ENCODE measurements at regions not wholly inside any gene's neighbourhood (a gene's known extent, or its start where the extent isn't known, plus 50 kb on each side); places are given as distances from the start of the nearest gene placed in this dataset.

GRCh38 chr1:81021134-81021533 is 779.6 kb upstream of the ADGRL2 start:
- H3K27me3 Mint-ChIP-seq (ENCODE audit: low read depth), result no peaks in the 10 kb centered on the region
- no peak overlapping the region for H3K4me3 Mint-ChIP-seq

GRCh38 chr1:81020506-81020905 is 780.2 kb upstream of the ADGRL2 start:
- Mint-ChIP-seq H3K4me1 (ENCODE audit: low read depth) (no peaks in the 10 kb centered on the region), H3K27me3 (ENCODE audit: low read depth) (no peaks in the 10 kb centered on the region), H3K4me3 (no peak overlapping the region), H3K9me3 (peaks cover 4% of the 10 kb centered on the region), H3K27ac (no peak overlapping the region), H3K36me3 (ENCODE audit: low read depth) (no peaks in the 10 kb centered on the region)

More at GRCh38 chr1:81021134-81021533, 779.6 kb upstream of the ADGRL2 start:
- Mint-ChIP-seq H3K9me3 (peaks cover 4% of the 10 kb centered on the region), H3K27ac (no peak overlapping the region), H3K4me1 (ENCODE audit: low read depth) (no peaks in the 10 kb centered on the region), H3K36me3 (ENCODE audit: low read depth) (no peaks in the 10 kb centered on the region)

- no peak overlapping the region for H3K4me3 Mint-ChIP-seq
- no peaks in the 10 kb centered on the region for H3K36me3 Mint-ChIP-seq (ENCODE audit: low read depth)
- no peak overlapping the region for H3K27ac Mint-ChIP-seq
- peaks cover 9% of the 10 kb centered on the region for H3K9me3 Mint-ChIP-seq
- H3K27me3 Mint-ChIP-seq (ENCODE audit: low read depth), result no peaks in the 10 kb centered on the region
- H3K4me1 Mint-ChIP-seq (ENCODE audit: low read depth), result no peaks in the 10 kb centered on the region
Observed at GRCh38 chr1:81010126-81010525, 790.6 kb upstream of the ADGRL2 start.

- Mint-ChIP-seq H3K4me1 (ENCODE audit: low read depth) (no peaks in the 10 kb centered on the region), H3K27ac (no peak overlapping the region), H3K27me3 (ENCODE audit: low read depth) (no peaks in the 10 kb centered on the region), H3K4me3 (no peak overlapping the region), H3K9me3 (peaks cover 12% of the 10 kb centered on the region), H3K36me3 (ENCODE audit: low read depth) (no peaks in the 10 kb centered on the region)
Observed at GRCh38 chr1:81008293-81008692, 792.4 kb upstream of the ADGRL2 start.

GRCh38 chr1:81007024-81007423 is 793.7 kb upstream of the ADGRL2 start:
- H3K4me1 Mint-ChIP-seq (ENCODE audit: low read depth), result no peaks in the 10 kb centered on the region
- H3K4me3 Mint-ChIP-seq, result no peak overlapping the region
- no peak overlapping the region for H3K27ac Mint-ChIP-seq
- H3K9me3 Mint-ChIP-seq, result peaks cover 16% of the 10 kb centered on the region
- H3K36me3 Mint-ChIP-seq (ENCODE audit: low read depth), result no peaks in the 10 kb centered on the region
- H3K27me3 Mint-ChIP-seq (ENCODE audit: low read depth), result no peaks in the 10 kb centered on the region

- H3K4me3 Mint-ChIP-seq, result no peak overlapping the region
- no peak overlapping the region for H3K27ac Mint-ChIP-seq
- peaks cover 16% of the 10 kb centered on the region for H3K9me3 Mint-ChIP-seq
- H3K4me1 Mint-ChIP-seq (ENCODE audit: low read depth), result no peaks in the 10 kb centered on the region
- H3K27me3 Mint-ChIP-seq (ENCODE audit: low read depth), result no peaks in the 10 kb centered on the region
- no peaks in the 10 kb centered on the region for H3K36me3 Mint-ChIP-seq (ENCODE audit: low read depth)
Observed at GRCh38 chr1:81006502-81006901, 794.2 kb upstream of the ADGRL2 start.

GRCh38 chr1:81004011-81004410 is 796.7 kb upstream of the ADGRL2 start:
- Mint-ChIP-seq H3K27ac (no peak overlapping the region), H3K4me1 (ENCODE audit: low read depth) (no peaks in the 10 kb centered on the region), H3K9me3 (peaks cover 21% of the 10 kb centered on the region), H3K4me3 (no peak overlapping the region), H3K36me3 (ENCODE audit: low read depth) (no peaks in the 10 kb centered on the region), H3K27me3 (ENCODE audit: low read depth) (no peaks in the 10 kb centered on the region)

GRCh38 chr1:80994934-80995333 is 805.8 kb upstream of the ADGRL2 start:
- H3K27me3 Mint-ChIP-seq (ENCODE audit: low read depth), result no peaks in the 10 kb centered on the region

GRCh38 chr1:80994038-80994437 is 806.7 kb upstream of the ADGRL2 start:
- Mint-ChIP-seq H3K27me3 (ENCODE audit: low read depth) (no peaks in the 10 kb centered on the region), H3K9me3 (no peaks in the 10 kb centered on the region), H3K27ac (no peak overlapping the region), H3K4me1 (ENCODE audit: low read depth) (no peaks in the 10 kb centered on the region), H3K36me3 (ENCODE audit: low read depth) (no peaks in the 10 kb centered on the region), H3K4me3 (no peak overlapping the region)

More at GRCh38 chr1:80994934-80995333, 805.8 kb upstream of the ADGRL2 start:
- H3K4me1 Mint-ChIP-seq (ENCODE audit: low read depth), result no peaks in the 10 kb centered on the region
- H3K27ac Mint-ChIP-seq, result no peak overlapping the region
- H3K9me3 Mint-ChIP-seq, result no peaks in the 10 kb centered on the region
- H3K36me3 Mint-ChIP-seq (ENCODE audit: low read depth), result no peaks in the 10 kb centered on the region
- H3K4me3 Mint-ChIP-seq, result no peak overlapping the region

GRCh38 chr1:80993154-80993980 is 807.4 kb upstream of the ADGRL2 start:
- H3K4me1 Mint-ChIP-seq (ENCODE audit: low read depth), result no peaks in the 10 kb centered on the region

GRCh38 chr1:80989455-80989854 is 811.3 kb upstream of the ADGRL2 start:
- Mint-ChIP-seq H3K4me1 (ENCODE audit: low read depth) (no peaks in the 10 kb centered on the region), H3K27me3 (ENCODE audit: low read depth) (no peaks in the 10 kb centered on the region), H3K27ac (no peak overlapping the region), H3K9me3 (no peaks in the 10 kb centered on the region), H3K36me3 (ENCODE audit: low read depth) (no peaks in the 10 kb centered on the region), H3K4me3 (no peak overlapping the region)

More at GRCh38 chr1:80993154-80993980, 807.4 kb upstream of the ADGRL2 start:
- no peak overlapping the region for H3K4me3 Mint-ChIP-seq
- H3K36me3 Mint-ChIP-seq (ENCODE audit: low read depth), result no peaks in the 10 kb centered on the region
- H3K27ac Mint-ChIP-seq, result no peak overlapping the region
- H3K27me3 Mint-ChIP-seq (ENCODE audit: low read depth), result no peaks in the 10 kb centered on the region
- no peaks in the 10 kb centered on the region for H3K9me3 Mint-ChIP-seq

GRCh38 chr1:80988926-80989325 is 811.8 kb upstream of the ADGRL2 start:
- Mint-ChIP-seq H3K4me1 (ENCODE audit: low read depth) (no peaks in the 10 kb centered on the region), H3K9me3 (no peaks in the 10 kb centered on the region), H3K4me3 (no peak overlapping the region), H3K27me3 (ENCODE audit: low read depth) (no peaks in the 10 kb centered on the region), H3K36me3 (ENCODE audit: low read depth) (no peaks in the 10 kb centered on the region), H3K27ac (no peak overlapping the region)

GRCh38 chr1:80987824-80988223 is 812.9 kb upstream of the ADGRL2 start:
- no peaks in the 10 kb centered on the region for H3K27me3 Mint-ChIP-seq (ENCODE audit: low read depth)
- H3K4me3 Mint-ChIP-seq, result no peak overlapping the region
- H3K36me3 Mint-ChIP-seq (ENCODE audit: low read depth), result no peaks in the 10 kb centered on the region
- H3K4me1 Mint-ChIP-seq (ENCODE audit: low read depth), result no peaks in the 10 kb centered on the region
- H3K27ac Mint-ChIP-seq, result no peak overlapping the region
- no peaks in the 10 kb centered on the region for H3K9me3 Mint-ChIP-seq

GRCh38 chr1:80987106-80987505 is 813.6 kb upstream of the ADGRL2 start:
- Mint-ChIP-seq H3K9me3 (no peaks in the 10 kb centered on the region), H3K4me3 (no peak overlapping the region), H3K27ac (no peak overlapping the region), H3K27me3 (ENCODE audit: low read depth) (no peaks in the 10 kb centered on the region), H3K4me1 (ENCODE audit: low read depth) (no peaks in the 10 kb centered on the region), H3K36me3 (ENCODE audit: low read depth) (no peaks in the 10 kb centered on the region)

- H3K36me3 Mint-ChIP-seq (ENCODE audit: low read depth), result no peaks in the 10 kb centered on the region
- peaks cover 3% of the 10 kb centered on the region for H3K9me3 Mint-ChIP-seq
- no peaks in the 10 kb centered on the region for H3K27me3 Mint-ChIP-seq (ENCODE audit: low read depth)
- no peak overlapping the region for H3K4me3 Mint-ChIP-seq
- no peak overlapping the region for H3K27ac Mint-ChIP-seq
- no peaks in the 10 kb centered on the region for H3K4me1 Mint-ChIP-seq (ENCODE audit: low read depth)
Observed at GRCh38 chr1:80982831-80983230, 817.9 kb upstream of the ADGRL2 start.

Data from T-helper 1 cell treated with Interleukin-12 subunit alpha and Interleukin-12 subunit beta and Interleukin-4 antibody, amounts not matched to agents 30 μg/mL and 1 μg/mL, for 36 hours (primary cell).